H1 (cell line): ENCODE measurements at regions not wholly inside any gene's neighbourhood (a gene's known extent, or its start where the extent isn't known, plus 50 kb on each side); places are given as distances from the start of the nearest gene placed in this dataset.

Source experiments
- CTCF ChIA-PET: fragments of 300-600 bp; sonication (Branson Sonifier 250); formaldehyde crosslinking; loops from one replicate; lab custom pipeline; 2021; ENCODE audit not compliant: partially characterized antibody; lab: Charles Lee
- POLR2A ChIA-PET: fragments of 300-600 bp; sonication (Branson Sonifier 250); formaldehyde crosslinking; loops from one replicate; lab custom pipeline; 2021; ENCODE audit warnings: inconsistent platforms; ENCODE audit not compliant: partially characterized antibody; lab: Charles Lee
- DNase-seq, 2 experiments: peaks; one replicate each; pipeline versions ENCODE4 v3.0.0 to v3.0.0-alpha.2; 2010 to 2022; ENCODE audit warnings: low spot score in 2 of 2, low read depth in 1 of 2, mixed read lengths in 1 of 2
- FAIRE-seq: peaks from 2 replicates; lab custom pipeline; 2011; peaks lifted over from hg19 to GRCh38; lab: Jason Lieb, UNC
- H2AFZ ChIP-seq: 2 replicates; pipeline ENCODE4 v1.8.1; 2012; ENCODE audit warnings: low read length, inconsistent platforms
- H2AK5ac ChIP-seq: 2 replicates; pipeline ENCODE4 v1.6.1; 2013; ENCODE audit warnings: low read depth, low read length
- H2BK120ac ChIP-seq: replicated peaks from 2 replicates; pipeline ENCODE3; 2013; ENCODE audit warnings: low read depth, low read length, inconsistent platforms
- H2BK12ac ChIP-seq: 2 replicates; pipeline ENCODE4 v1.6.1; 2013; ENCODE audit warnings: low read depth, low read length
- H2BK15ac ChIP-seq: 2 replicates; pipeline ENCODE4 v1.6.1; 2013; ENCODE audit warnings: low read length
- H2BK20ac ChIP-seq: 2 replicates; pipeline ENCODE4 v1.6.1; 2013; ENCODE audit warnings: low read length
- H2BK5ac ChIP-seq: 2 replicates; pipeline ENCODE4 v1.6.1; 2013; ENCODE audit warnings: low read depth, low read length
- H3K14ac ChIP-seq: 2 replicates; pipeline ENCODE4 v1.6.1; 2013; ENCODE audit warnings: inconsistent platforms; ENCODE audit not compliant: insufficient read length
- H3K18ac ChIP-seq: 2 replicates; pipeline ENCODE4 v1.6.1; 2013; ENCODE audit warnings: low read length; ENCODE audit errors: extremely low read depth
- H3K23ac ChIP-seq: 2 replicates; pipeline ENCODE4 v1.6.1; 2013; ENCODE audit warnings: inconsistent platforms; ENCODE audit not compliant: insufficient read length
- H3K23me2 ChIP-seq: 2 replicates; pipeline ENCODE4 v1.6.1; 2013; ENCODE audit warnings: low read depth, low read length
- H3K27ac ChIP-seq: 2 replicates; pipeline ENCODE4 v1.6.1; 2011; ENCODE audit warnings: low read depth, low read length, inconsistent platforms
- H3K27me3 ChIP-seq, 4 experiments: replicated peaks in 1 of 4; 1 replicate in 1 of 4; 2 replicates in 3 of 4; pipeline versions ENCODE4 v1.6.1 to v1.8.1; 2011 to 2013; ENCODE audit warnings: low read length in 3 of 4, mild to moderate bottlenecking in 3 of 4, inconsistent platforms in 2 of 4, mixed read lengths in 2 of 4, moderate library complexity in 1 of 4; ENCODE audit not compliant: control insufficient read depth in 3 of 4, insufficient read depth in 3 of 4; ENCODE audit errors: extremely low read depth in 1 of 4
- H3K36me3 ChIP-seq, 4 experiments: 2 replicates each; pipeline versions ENCODE4 v1.6.1 to v1.8.1; 2011 to 2013; ENCODE audit warnings: mild to moderate bottlenecking in 4 of 4, low read length in 3 of 4, moderate library complexity in 2 of 4, control low read depth in 1 of 4, inconsistent platforms in 1 of 4; ENCODE audit not compliant: insufficient read depth in 4 of 4, control insufficient read depth in 2 of 4
- H3K4ac ChIP-seq: replicated peaks from 2 replicates; pipeline ENCODE3; 2013; ENCODE audit warnings: low read length, low read depth, mixed read lengths, inconsistent platforms; ENCODE audit not compliant: insufficient read length
- H3K4me1 ChIP-seq, 4 experiments: replicated peaks in 1 of 4; 1 replicate in 1 of 4; 2 replicates in 3 of 4; pipeline versions ENCODE4 v1.6.1 to v1.8.1; 2011 to 2013; ENCODE audit warnings: low read length in 3 of 4, inconsistent platforms in 2 of 4, mixed read lengths in 1 of 4; ENCODE audit not compliant: insufficient read depth in 4 of 4, control insufficient read depth in 3 of 4
- H3K4me2 ChIP-seq, 2 experiments: 2 replicates each; pipeline versions ENCODE4 v1.6.1 to v1.8.1; 2011 to 2013; ENCODE audit warnings: low read depth in 2 of 2, low read length in 2 of 2, control low read depth in 1 of 2, inconsistent platforms in 1 of 2, mild to moderate bottlenecking in 1 of 2; ENCODE audit not compliant: insufficient read depth in 1 of 2
- H3K4me3 ChIP-seq, 4 experiments: fragments of 200-600, 300-600 bp in 1 of 4; sonication (generic), shearing (Covaris generic), sonication (Bioruptor Twin) in 1 of 4; 2 replicates each; pipeline versions ENCODE4 v1.5.1 to v1.8.1; 2011 to 2016; ENCODE audit warnings: low read length in 4 of 4, low read depth in 3 of 4, control low read depth in 2 of 4, inconsistent platforms in 2 of 4, mild to moderate bottlenecking in 2 of 4, mixed read lengths in 1 of 4, moderate library complexity in 1 of 4; ENCODE audit not compliant: insufficient read depth in 2 of 4; ENCODE audit errors: extremely low read depth in 1 of 4
- H3K56ac ChIP-seq: replicated peaks from 2 replicates; pipeline ENCODE3; 2013; ENCODE audit warnings: low read depth, mild to moderate bottlenecking, mixed read lengths, low read length, inconsistent platforms; ENCODE audit not compliant: insufficient read length
- H3K79me1 ChIP-seq: 2 replicates; pipeline ENCODE4 v1.6.1; 2013; ENCODE audit warnings: low read depth, low read length, control low read depth
- H3K79me2 ChIP-seq, 2 experiments: 2 replicates each; pipeline versions ENCODE4 v1.6.1 to v1.8.1; 2012 to 2013; ENCODE audit warnings: low read length in 2 of 2, mild to moderate bottlenecking in 2 of 2, inconsistent platforms in 1 of 2; ENCODE audit not compliant: insufficient read depth in 2 of 2, control insufficient read depth in 1 of 2
- H3K9ac ChIP-seq, 4 experiments: replicated peaks in 1 of 4; 1 replicate in 1 of 4; 2 replicates in 3 of 4; pipeline versions ENCODE4 v1.6.1 to v1.8.1; 2011 to 2013; ENCODE audit warnings: low read depth in 3 of 4, low read length in 3 of 4, control low read depth in 2 of 4, mild to moderate bottlenecking in 2 of 4, moderate library complexity in 2 of 4, inconsistent platforms in 1 of 4; ENCODE audit errors: extremely low read depth in 1 of 4
- H3K9me3 ChIP-seq, 2 experiments: 2 replicates each; pipeline versions ENCODE4 v1.6.1 to v1.8.1; 2012 to 2013; ENCODE audit warnings: mild to moderate bottlenecking in 2 of 2, moderate library complexity in 2 of 2, control low read depth in 1 of 2, inconsistent platforms in 1 of 2, low read depth in 1 of 2, low read length in 1 of 2, mixed read lengths in 1 of 2; ENCODE audit not compliant: insufficient read depth in 2 of 2
- H4K20me1 ChIP-seq, 2 experiments: replicated peaks in 1 of 2; 2 replicates each; pipeline versions ENCODE3 to v1.8.1; 2011 to 2013; ENCODE audit warnings: inconsistent platforms in 2 of 2, low read length in 2 of 2, mild to moderate bottlenecking in 1 of 2; ENCODE audit not compliant: insufficient read depth in 2 of 2, control insufficient read depth in 1 of 2
- H4K5ac ChIP-seq: 2 replicates; pipeline ENCODE4 v1.6.1; 2013; ENCODE audit warnings: low read length, low read depth, mixed read lengths, inconsistent platforms; ENCODE audit not compliant: insufficient read length
- H4K8ac ChIP-seq: 2 replicates; pipeline ENCODE4 v1.8.0; 2013; ENCODE audit warnings: mild to moderate bottlenecking, moderate library complexity, low read length, inconsistent platforms; ENCODE audit not compliant: insufficient read depth; ENCODE audit errors: extremely low read depth
- H4K91ac ChIP-seq: replicated peaks from 2 replicates; pipeline ENCODE3; 2013; ENCODE audit warnings: low read length, mixed read lengths, inconsistent platforms; ENCODE audit not compliant: insufficient read length
- CHD1 ChIP-seq: IDR thresholded peaks from 2 replicates; pipeline ENCODE4 v1.6.1; 2012; ENCODE audit warnings: low read depth, low read length, improper control_type of control experiment
- CHD2 ChIP-seq: IDR thresholded peaks from 2 replicates; pipeline ENCODE4 v1.6.1; 2012; ENCODE audit warnings: low read length, improper control_type of control experiment
- CREB1 ChIP-seq: IDR thresholded peaks from 2 replicates; pipeline ENCODE4 v1.6.1; 2012; ENCODE audit warnings: inconsistent platforms
- CTBP2 ChIP-seq: IDR thresholded peaks from 2 replicates; pipeline ENCODE4 v1.7.0; 2011; ENCODE audit warnings: borderline replicate concordance, mild to moderate bottlenecking, moderate library complexity, mixed read lengths, low read length; ENCODE audit not compliant: insufficient read depth, insufficient read length
- CTCF ChIP-seq, 3 experiments: IDR thresholded peaks; 1 replicate in 2 of 3; 2 replicates in 1 of 3; pipeline versions ENCODE4 v1.5.1 to v1.6.1; 2011; ENCODE audit warnings: low read length in 3 of 3, mild to moderate bottlenecking in 3 of 3, inconsistent platforms in 2 of 3, low read depth in 1 of 3, moderate library complexity in 1 of 3; ENCODE audit not compliant: insufficient read depth in 1 of 3; ENCODE audit errors: control extremely low read depth in 1 of 3
- HDAC2 ChIP-seq, 2 experiments: fragments of 300-600 bp in 1 of 2; sonication (generic) in 1 of 2; IDR thresholded peaks; 2 replicates each; pipeline ENCODE4 v1.6.1; 2011 to 2012; ENCODE audit warnings: low read depth in 2 of 2, low read length in 2 of 2, mild to moderate bottlenecking in 2 of 2, moderate library complexity in 2 of 2, borderline replicate concordance in 1 of 2, inconsistent platforms in 1 of 2
- JUN ChIP-seq: IDR thresholded peaks from 2 replicates; pipeline ENCODE4 v1.6.1; 2011; ENCODE audit warnings: low read depth, mild to moderate bottlenecking, improper control_type of control experiment, low read length
- JUND ChIP-seq: IDR thresholded peaks from 2 replicates; pipeline ENCODE4 v1.6.1; 2011; ENCODE audit warnings: mild to moderate bottlenecking, improper control_type of control experiment, low read length
- NRF1 ChIP-seq: IDR thresholded peaks from 2 replicates; pipeline ENCODE4 v1.6.1; 2011; ENCODE audit warnings: mild to moderate bottlenecking, low read depth, low read length, improper control_type of control experiment
- PHF8 ChIP-seq: fragments of 200-600 bp; sonication (generic); conservative IDR thresholded peaks from 2 replicates; pipeline ENCODE4 v1.7.1; 2012; ENCODE audit warnings: low read depth, mild to moderate bottlenecking, inconsistent platforms, low read length, moderate library complexity
- RAD21 ChIP-seq, 2 experiments: IDR thresholded peaks in 1 of 2; conservative IDR thresholded peaks in 1 of 2; 2 replicates each; pipeline ENCODE4 v1.6.1; 2011; ENCODE audit warnings: low read depth in 2 of 2, low read length in 2 of 2, improper control_type of control experiment in 1 of 2, inconsistent platforms in 1 of 2, mild to moderate bottlenecking in 1 of 2, moderate library complexity in 1 of 2
- TAF1 ChIP-seq: IDR thresholded peaks from 2 replicates; pipeline ENCODE4 v1.6.1; 2011; ENCODE audit warnings: mild to moderate bottlenecking, low read depth, low read length
- WGBS, 2 experiments: shearing (Covaris generic) in 1 of 2; methylation state at CpG; one replicate each; pipeline versions ENCODE4 v1.1.6 to v1.1.7; 2013 to 2015; ENCODE audit warnings: low lambda C conversion rate in 2 of 2, mixed read lengths in 2 of 2, inconsistent platforms in 1 of 2, low coverage in 1 of 2, missing lambda C conversion rate in 1 of 2; ENCODE audit not compliant: insufficient replicate concordance in 2 of 2, insufficient coverage in 1 of 2, insufficient read length in 1 of 2; ENCODE audit errors: extremely low coverage in 1 of 2, missing lambda C conversion rate in 1 of 2; 5-methylcytosine and 5-hydroxymethylcytosine counted together

- H3K4me1 ChIP-seq: no peaks in the 10 kb centered on the region
- H2AK5ac ChIP-seq: no peak overlapping the region
- DNase-seq (no peak), FAIRE-seq (no peak)
- H4K91ac ChIP-seq: no peak overlapping the region
- H4K5ac ChIP-seq: no peak overlapping the region
- H2BK12ac ChIP-seq: no peak overlapping the region; the same call in 1 of the 2 replicates
- no peak overlapping the region for H2BK5ac ChIP-seq
- H3K14ac ChIP-seq: no peak overlapping the region
- no peak overlapping the region for H3K56ac ChIP-seq
- H3K23me2 ChIP-seq: no peaks in the 10 kb centered on the region
- H3K9me3 ChIP-seq: no peaks in the 10 kb centered on the region
- no peak overlapping the region for H3K4me2 ChIP-seq
- H3K4me3 ChIP-seq: no peak overlapping the region
- no peak overlapping the region for H2BK20ac ChIP-seq
- no peak overlapping the region for H4K8ac ChIP-seq
- no peak overlapping the region for H2BK120ac ChIP-seq
- no peak overlapping the region for H3K23ac ChIP-seq
- H3K79me1 ChIP-seq: no peaks in the 10 kb centered on the region
- CTCF ChIA-PET: interaction anchor here (1.0 to 1.7 kb wide), 3 partner anchors 10 to 29 kb away, joined by 3 to 6 read pairs (median 3); no protein-coding TSS in a partner anchor
- H2BK15ac ChIP-seq: no peak overlapping the region
- H2AFZ ChIP-seq: no peak overlapping the region; the same call in 1 of the 2 replicates
- POLR2A ChIA-PET: no interaction called here
- 63% methylated on average over 3 of the region's 3 CpGs; no CpG with 5 or more reads in 1 of the 2 experiments for WGBS, 2 experiments
- no peaks in the 10 kb centered on the region for H4K20me1 ChIP-seq
- no peaks in the 10 kb centered on the region for H3K27me3 ChIP-seq
- no peak overlapping the region for H3K4ac ChIP-seq
- no peak overlapping the region for H3K18ac ChIP-seq
- no peaks in the 10 kb centered on the region for H3K79me2 ChIP-seq
- no peaks in the 10 kb centered on the region for H3K36me3 ChIP-seq
- H3K9ac ChIP-seq: no peak overlapping the region
- no peak overlapping the region for H3K27ac ChIP-seq
- TF ChIP-seq HDAC2 (IDR thresholded peaks at IDR 0.05; ENCODE audit: borderline replicate concordance in 1 of 2, low read depth in 2 of 2, low read length in 2 of 2): no peak
- no peak for TF ChIP-seq CHD1
- TF ChIP-seq JUN: no peak
- no peak for TF ChIP-seq CREB1
- no peak for TF ChIP-seq NRF1
- TF ChIP-seq CTCF (IDR thresholded peaks at IDR 0.05; ENCODE audit: control extremely low read depth in 1 of 3, insufficient read depth in 1 of 3, low read depth in 1 of 3, low read length in 3 of 3): peak in 2 of 3 experiments; percentile 1 to 25; a peak in 1 of 4 replicates
- TF ChIP-seq JUND: no peak
- no peak for TF ChIP-seq CTBP2
- no peak for TF ChIP-seq PHF8
- no peak for TF ChIP-seq CHD2
- TF ChIP-seq TAF1: no peak
- TF ChIP-seq RAD21 (IDR thresholded peaks at IDR 0.05 in 1 of 2, conservative IDR thresholded peaks at IDR 0.05 in 1 of 2; ENCODE audit: low read depth in 2 of 2, low read length in 2 of 2): peak in 1 of 2 experiments; percentile 19; a peak in 1 of 4 replicates
Observed at GRCh38 chr9:118003240-118003639, 299.0 kb downstream of the TLR4 start.
